GM19238 (cell line): ENCODE measurements at regions not wholly inside any gene's neighbourhood (a gene's known extent, or its start where the extent isn't known, plus 50 kb on each side); places are given as distances from the start of the nearest gene placed in this dataset.
"Not testable (repeated sequence)": the region's sequence is repeated elsewhere in the genome, so short reads cannot be mapped to it uniquely, and the experiment has no call there.

Experiments
- DNase-seq: peaks from one replicate; pipeline ENCODE4 v3.0.0; 2011; ENCODE audit warnings: low spot score; ENCODE audit not compliant: insufficient read length

DNA sequence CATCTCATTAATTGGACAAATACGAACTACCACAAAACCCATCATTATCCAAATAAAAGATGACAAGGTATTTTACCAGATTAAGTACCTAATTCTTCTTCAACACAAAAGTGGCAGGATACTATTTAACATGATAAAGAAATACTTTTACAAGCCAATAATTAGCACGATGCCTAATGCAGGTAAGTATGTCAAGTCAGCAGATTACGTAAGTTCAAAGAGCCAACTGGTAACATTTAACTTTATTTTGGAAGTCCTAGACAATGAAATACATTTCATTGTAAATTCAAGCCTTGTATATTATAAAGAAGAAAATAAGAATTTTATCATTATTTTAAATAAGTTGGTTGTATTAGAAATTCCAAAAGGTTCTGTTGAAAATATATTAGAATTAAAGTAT lies 535.3 kb upstream of the SOX9 start:
- no peak for DNase-seq

DNA sequence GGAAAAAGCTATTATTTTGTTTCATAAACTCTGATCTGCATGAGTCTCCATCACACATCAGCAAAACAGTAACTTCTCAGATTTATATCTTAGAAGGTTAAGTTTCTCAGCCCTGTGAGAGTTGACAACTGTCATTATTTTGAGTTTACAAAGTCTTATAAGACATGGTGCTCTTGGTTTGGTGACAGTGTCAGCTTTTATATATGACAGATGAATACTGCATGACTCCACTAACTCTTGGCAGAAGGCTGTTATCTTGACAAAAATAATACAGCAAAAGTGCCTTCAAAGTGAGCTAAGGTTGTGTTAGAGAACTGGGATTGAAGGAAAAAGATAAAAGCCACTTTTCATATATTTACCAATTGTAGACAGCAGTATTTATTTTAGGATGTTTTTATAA lies 528.4 kb upstream of the SOX9 start:
- no peak for DNase-seq

DNA sequence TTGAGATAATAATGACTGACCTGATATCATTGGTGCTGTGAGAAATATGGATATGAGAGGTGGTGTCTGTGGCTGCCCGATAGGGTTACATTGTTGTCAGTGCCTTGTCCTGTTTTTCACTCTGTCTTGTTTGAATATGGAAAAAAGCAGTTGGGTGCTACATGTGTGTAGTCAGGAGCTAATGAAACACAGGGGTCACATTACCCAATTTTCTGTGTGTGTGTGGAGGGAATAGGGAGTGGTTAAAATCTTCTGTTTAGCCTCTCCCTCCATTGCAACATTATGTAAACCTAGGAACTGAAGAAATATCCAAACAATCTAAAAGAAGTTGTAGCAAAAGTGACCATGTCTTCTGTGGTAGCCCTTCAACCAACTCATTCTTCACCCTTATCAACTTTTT lies 527.7 kb upstream of the SOX9 start:
- DNase-seq, result no peak

GRCh38 chr17:71599583-71599982 lies 521.2 kb upstream of the SOX9 start:
- DNase-seq, result not testable (repeated sequence)

DNA sequence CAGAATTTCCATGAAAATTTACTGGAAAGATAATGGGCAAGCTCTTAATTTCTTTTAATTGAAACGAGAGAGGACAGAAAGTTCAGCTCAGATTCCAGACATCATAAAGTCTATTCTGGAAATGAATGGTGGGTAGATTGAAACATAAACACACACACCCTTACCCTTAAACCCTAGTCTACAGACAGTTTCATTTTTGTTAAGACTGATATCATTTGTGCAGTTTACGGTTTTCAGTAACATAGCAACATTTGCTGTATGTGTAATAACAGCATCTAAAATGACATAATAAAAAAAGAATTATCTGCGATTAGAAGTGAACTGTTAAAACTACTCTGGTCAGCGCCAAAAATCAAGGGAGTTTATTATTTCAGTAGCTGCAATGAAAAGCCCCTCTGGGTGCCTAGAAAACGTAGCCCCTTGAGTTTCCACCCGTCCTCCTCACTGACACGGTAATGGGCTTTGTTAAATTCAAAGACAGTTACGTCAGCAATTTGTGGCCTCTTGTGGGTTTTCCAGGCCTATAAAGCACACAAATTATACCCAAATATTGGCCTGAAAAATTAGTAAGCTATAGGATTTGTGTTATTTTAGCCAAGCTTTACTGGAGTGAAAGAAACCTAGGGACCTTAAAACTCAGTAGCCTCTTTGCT lies 520.6 kb upstream of the SOX9 start:
- DNase-seq, result no peak

- no peak for DNase-seq
Observed at GRCh38 chr17:71601894-71602504, 518.8 kb upstream of the SOX9 start.

DNA sequence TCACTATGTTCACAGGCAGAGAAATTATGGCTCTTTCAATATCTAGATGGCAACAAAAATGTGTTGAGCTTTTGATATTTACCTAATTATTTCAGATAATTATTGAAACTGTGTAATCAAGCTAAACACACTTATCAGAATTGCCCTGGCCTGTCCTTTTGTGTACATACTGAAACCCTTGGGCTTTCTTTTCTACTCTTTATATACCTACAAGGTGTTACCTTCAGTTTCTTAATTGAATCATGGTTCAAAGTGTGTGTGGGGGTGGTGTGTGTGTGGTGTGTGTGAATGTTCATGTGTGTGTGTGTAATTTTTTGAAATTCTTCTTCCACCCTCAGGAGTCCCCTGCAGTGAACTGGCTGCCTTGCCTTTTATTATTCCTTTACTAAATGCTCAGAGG lies 506.8 kb upstream of the SOX9 start:
- DNase-seq, result no peak

- no peak for DNase-seq
Observed at GRCh38 chr17:71615820-71616219, 505.0 kb upstream of the SOX9 start.

DNA sequence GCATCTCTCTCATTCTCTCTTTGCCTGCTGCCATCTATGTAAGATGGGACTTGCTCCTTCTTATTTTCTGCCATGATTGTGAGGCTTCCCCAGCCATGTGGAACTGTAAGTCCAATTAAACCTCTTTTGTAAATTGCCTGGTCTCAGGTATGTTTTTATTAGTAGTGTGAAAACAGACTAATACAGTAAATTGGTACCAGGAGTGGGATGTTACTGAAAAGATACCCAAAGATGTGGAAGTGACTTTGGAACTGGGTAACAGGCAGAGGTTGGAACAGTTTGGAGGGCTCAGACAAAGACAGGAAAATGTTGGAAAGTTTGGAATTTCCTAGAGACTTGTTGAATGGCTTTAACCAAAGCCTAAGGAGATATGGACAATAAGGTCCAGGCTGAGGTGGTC lies 503.1 kb upstream of the SOX9 start:
- not testable (repeated sequence) for DNase-seq

GRCh38 chr17:71625330-71625729 lies 495.5 kb upstream of the SOX9 start:
- DNase-seq, result no peak

DNA sequence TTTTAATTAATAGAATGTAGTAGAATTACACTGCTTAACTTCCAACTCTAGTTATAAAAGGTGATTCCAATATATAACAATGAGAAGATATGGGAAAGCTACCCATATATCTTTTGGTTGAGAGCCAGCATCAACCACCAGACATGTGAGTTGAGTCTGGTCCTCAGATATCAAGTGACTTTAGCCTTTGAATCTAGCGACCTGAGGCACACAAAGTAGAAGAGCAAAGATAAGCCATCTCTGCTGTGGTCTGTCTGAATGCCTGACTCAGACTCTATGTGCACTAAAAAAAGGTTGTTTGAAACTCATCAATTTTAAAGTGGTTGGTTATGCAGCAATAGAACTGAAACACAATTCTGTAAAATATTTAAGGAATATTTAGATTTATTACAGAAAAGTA lies 492.5 kb upstream of the SOX9 start:
- no peak for DNase-seq

DNA sequence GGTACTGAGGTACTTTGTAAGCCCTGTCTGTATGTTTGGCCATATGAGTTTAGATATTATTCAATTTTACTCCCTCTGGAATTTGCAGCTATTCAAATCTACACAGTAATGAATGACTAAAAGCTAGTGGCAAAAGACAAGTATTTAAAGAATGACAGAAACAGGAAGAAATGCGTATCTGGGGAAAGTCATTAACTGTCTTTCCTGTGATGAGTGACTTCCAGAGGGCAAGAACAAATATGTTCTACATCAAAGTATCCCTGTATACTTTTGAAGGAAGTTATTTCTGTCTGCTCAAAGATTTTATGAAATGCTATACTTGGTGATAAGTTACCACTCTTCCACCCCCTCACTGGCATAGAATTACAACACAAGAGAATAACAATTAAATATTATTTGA lies 489.3 kb upstream of the SOX9 start:
- no peak for DNase-seq

DNA sequence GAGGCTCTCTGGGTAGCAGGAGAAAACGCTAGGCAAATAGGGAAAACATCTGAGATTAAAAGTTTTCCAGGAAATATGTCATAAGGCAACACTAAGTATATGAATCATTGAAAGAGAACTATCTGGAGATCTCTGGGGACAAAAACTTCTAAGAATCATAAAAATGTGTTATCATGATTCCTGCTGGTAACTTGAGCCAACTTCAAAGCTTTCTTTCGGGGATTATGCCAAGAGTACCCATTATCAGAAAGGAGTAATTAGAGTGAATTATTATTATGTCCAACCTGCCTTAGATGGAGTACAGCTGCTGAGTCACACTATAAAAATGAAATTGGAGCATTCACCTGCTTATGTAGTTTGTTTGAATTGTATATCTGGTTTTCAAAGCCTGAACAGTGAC lies 488.5 kb upstream of the SOX9 start:
- DNase-seq, result no peak

GRCh38 chr17:71633391-71633849 lies 487.4 kb upstream of the SOX9 start:
- DNase-seq, result no peak

- no peak for DNase-seq
Observed at GRCh38 chr17:71634376-71634775, 486.4 kb upstream of the SOX9 start.

DNA sequence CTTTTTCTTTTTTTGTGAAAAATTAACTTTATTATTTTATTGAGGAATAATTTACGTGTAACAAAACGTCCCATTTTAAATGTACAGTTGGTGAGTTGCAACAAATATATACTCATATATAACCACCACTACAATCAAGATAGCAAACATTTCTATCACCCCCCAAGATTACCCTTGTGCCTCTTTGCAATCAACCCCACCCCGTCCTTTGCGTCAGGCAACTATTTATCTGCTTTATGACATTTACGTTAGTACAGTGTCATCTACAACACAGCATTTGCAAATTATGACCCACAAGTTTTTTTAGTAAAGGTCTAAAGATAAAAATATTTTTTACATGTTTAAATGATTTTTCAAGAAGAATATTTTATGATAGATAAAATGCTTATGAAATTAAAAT lies 485.6 kb upstream of the SOX9 start:
- DNase-seq, result no peak

GRCh38 chr17:71636644-71637043 lies 484.2 kb upstream of the SOX9 start:
- no peak for DNase-seq

DNA sequence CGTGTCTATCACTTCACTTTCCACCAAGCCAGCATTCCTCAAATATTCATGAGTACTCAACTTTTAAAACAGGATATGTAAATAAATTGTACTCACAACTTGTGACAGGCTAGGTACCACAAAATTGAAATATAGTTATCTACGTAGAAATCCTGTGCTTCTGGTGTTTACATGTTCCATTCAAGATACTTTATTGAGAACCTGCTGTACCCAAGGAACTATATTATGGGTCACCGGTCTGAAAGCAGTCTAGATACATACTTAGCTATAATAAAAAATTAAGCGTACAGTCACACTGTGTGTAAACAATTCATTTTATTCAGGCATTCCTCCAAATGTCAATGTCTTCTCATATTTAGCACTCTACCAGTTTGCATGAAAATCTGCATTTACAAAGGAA lies 482.2 kb upstream of the SOX9 start:
- DNase-seq, result no peak

DNA sequence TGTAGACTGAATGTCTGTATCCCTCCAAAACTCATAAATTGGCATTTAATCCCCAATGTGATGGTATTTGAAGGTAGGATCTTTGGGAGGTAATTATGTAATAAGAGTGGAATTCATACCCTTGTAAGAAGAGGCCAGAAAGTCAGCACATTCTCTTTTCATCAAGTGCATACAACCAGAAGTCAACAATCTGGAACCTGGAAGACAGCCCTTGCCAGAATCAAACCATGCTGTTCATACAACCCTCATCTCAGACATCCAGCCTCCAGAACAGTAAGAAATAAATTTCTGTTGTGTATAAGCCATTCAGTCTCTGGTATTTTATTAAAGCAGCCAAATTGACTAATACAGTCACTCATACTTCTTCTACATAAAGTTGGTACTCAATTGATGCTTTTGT lies 481.0 kb upstream of the SOX9 start:
- no peak for DNase-seq

- DNase-seq, result not testable (repeated sequence)
Observed at GRCh38 chr17:71646890-71647289, 473.9 kb upstream of the SOX9 start.

DNA sequence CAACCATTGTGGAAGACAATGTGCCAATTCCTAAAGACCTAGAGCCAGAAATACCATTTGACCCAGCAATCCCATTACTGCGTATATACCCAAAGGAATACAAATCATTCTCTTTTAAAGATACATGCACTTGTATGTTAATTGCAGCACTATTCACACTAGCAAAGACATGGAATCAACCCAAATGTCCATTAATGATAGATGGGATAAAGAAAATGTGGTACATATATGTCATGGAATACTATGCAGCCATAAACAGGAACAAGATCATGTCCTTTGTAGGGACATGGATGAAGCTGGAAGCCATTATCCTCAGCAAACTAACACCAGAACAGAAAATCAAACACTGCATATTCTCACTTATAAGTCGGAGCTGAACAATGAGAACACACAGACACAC lies 472.5 kb upstream of the SOX9 start:
- not testable (repeated sequence) for DNase-seq

GRCh38 chr17:71649941-71650350 lies 470.9 kb upstream of the SOX9 start:
- no peak for DNase-seq

DNA sequence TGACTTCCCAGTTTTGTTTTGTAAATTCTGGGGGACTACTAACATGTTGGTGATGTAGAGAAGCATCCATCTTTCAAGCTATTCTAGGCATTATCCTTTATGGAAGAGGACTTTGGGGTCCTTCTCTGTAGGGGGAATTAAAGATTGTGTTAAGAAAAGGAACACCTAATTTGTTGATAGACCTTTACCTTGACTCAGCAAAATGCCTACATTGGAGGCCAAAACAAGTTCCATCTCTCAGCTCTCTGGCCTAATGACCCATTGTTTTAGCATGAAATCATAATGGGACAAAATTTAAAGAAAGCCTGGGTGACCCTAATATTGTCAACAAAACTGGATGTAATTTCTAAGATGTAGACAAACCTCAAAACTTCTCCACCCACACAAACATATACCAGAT lies 465.3 kb upstream of the SOX9 start:
- no peak for DNase-seq
